GM19240 (cell line): ENCODE measurements at regions not wholly inside any gene's neighbourhood (a gene's known extent, or its start where the extent isn't known, plus 50 kb on each side); places are given as distances from the start of the nearest gene placed in this dataset.
"Not testable (repeated sequence)": the region's sequence is repeated elsewhere in the genome, so short reads cannot be mapped to it uniquely, and the experiment has no call there.

Source experiments
- DNase-seq: peaks from one replicate; pipeline ENCODE4 v3.0.0; 2011; ENCODE audit warnings: low spot score; ENCODE audit not compliant: insufficient read length

DNA sequence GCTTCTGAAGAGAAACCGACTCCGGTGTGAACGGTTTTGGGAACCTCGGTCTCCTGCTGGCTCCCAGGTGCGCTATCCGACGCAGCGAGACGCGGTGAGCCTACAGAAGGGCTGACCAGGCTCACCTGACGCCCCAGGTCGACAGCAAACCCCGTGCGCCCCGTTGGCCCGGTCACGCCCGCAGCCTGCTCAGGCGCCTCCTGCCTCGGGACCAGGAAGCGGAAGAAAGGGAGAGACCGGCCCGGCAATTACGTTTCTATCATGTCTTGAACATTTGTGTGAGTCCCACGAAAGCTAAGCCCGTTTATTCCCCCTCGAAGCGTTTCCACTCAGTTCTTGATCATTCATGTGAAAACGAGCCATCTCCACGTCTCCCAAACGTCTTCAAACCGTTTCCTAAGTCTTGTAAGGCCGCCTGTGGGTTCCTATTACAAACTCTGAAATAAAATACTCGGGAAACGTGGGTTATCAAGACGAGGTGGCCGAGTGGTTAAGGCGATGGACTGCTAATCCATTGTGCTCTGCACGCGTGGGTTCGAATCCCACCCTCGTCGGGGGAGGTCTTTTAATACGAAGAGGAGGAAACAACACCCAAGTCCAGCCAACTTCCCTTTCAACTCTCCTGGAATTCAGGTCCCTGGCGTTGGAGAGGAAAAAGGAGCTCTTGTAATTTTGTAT lies 150.5 kb upstream of the PRSS16 start:
- DNase-seq, result no peak

DNA sequence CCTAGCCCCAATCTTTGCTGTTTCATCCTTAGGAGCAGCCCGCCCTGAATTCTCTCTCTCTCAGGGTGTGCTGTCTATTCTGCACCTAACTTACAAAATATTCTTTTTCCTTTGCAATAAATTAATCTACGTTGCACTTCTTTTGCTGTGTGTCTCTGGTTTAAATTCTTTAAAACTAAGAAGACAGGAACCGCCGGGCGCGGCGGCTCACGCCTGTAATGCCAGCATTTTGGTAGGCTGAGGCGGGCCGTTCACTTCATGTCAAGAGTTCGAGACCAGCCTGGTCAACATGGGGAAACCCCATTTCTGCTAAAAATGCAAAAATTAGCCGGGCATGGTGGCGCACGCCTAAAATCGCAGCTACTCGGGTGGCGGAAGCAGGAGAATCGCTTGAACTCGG lies 148.5 kb upstream of the PRSS16 start:
- no peak for DNase-seq

DNA sequence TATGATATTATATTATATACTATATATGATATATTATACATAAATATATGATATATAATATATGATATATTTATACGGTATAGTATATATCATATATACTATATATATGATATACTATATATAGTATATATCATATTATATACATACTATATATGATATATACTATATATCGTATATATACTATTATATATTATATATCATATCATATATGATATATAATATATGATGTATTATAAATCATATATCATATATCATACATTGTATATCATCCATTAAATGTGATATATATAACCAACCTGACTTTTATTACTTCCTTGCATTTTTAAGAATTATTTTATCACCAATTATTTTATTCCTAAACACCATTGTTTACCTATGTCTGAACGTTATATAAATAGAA lies 146.6 kb upstream of the PRSS16 start:
- DNase-seq, result no peak

DNA sequence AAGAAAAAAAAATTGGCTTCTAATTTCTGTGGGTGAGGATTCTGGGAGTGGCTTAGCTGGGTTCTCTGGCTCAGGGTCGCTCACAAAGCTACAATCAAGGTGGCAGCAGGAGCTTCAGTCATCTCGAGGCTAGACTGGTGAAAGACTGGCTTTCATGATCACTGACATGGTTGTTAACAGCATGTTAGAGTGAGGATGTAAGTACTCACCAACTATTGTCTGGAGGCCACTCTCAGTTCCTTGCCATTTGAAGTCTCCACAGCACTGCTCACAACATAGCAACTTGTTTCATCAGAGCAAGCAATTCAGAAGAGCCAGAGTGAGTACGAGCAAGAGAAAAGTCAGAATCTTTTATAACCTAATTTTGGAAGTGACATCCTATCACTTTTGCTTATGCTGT lies 145.7 kb upstream of the PRSS16 start:
- DNase-seq, result no peak

DNA sequence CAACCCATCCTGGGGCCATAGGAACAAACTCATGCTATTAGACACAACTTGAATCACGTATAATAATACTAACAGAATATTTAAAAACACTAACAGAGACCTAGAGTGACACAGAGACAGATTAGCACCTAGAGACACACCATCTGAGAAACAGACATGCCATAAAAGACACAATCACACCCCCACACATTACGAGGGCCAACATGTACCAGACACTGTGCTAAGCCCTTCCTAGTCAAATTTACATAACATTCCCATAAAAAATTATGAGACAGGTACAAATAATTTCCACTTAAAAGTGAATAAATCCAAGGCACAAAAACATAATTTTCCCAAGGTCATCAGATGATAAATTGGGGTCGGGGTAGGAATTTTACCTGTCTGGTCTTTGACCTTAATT lies 141.1 kb upstream of the PRSS16 start:
- no peak for DNase-seq

DNA sequence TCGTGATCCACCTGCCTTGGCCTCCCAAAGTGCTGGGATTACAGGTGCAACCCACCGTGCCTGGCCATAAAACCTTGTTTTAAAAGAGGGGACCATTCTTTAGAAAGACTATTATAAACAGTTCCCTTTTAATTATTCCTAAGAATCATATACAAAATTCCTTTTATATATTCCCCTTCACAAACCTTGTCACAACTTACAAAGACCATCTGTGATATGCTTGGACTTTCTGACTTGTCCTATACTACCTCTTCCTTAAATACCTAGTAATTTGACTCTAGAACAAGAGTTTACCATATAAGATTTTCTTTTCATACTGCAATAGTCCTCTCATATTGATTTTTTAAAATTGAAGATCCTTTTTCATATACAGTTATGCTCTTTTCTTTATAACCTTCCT lies 135.8 kb upstream of the PRSS16 start:
- DNase-seq, result no peak

DNA sequence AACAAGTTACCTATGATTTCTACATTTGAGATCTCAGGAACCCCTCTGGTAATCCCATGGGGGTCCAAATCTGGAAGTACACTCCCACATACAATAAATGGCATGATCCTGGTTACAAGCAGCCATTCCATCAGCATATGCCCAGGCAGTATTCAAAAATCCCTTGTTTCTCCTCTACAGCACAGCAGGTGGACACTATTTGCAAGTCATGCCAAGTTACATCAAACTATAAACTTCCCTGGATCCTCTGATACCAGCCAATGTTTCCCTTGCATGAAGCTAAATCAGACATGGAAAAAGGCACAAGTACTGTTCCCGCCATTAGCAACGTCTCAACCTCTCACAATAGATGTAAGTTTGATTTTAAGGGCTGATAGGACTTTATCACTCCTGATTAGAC lies 134.5 kb upstream of the PRSS16 start:
- no peak for DNase-seq

DNA sequence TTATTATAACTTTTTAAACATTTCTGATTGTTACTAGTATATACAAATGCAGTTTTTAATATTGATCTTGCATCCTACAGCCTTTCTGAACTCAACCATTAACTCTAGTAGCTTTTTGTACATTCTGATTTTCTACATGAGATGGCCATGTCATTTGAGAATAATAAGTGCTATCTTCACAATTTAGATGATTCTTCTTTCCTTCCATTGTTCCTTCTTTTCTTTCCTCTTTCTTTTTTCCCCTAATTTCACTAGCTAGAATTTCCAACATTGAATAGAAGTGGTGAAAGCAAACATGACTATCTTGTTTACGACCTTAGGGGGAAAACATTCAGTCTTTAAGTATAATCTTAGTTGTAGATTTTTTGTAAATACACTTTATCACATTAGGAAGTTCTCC lies 128.2 kb upstream of the PRSS16 start:
- DNase-seq, result no peak

DNA sequence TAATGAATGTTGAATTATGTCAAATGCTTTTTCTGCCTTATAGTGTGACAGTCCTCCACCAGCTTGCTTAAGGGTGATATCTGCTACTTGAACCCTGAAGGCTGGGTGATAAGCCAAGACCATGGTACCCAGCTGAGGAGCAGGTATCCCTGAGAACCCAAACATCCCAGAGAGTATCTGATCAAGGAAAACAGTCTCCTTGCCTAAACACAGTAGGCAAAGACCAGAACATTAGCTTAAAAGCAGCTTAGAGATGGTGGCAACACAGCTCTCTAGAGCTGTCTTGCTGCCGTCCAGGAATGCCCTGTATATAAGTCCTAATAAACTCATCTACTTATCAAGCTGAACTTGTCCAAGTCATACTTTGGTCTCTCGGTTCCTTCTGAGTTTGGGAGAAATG lies 127.7 kb upstream of the PRSS16 start:
- no peak for DNase-seq

DNA sequence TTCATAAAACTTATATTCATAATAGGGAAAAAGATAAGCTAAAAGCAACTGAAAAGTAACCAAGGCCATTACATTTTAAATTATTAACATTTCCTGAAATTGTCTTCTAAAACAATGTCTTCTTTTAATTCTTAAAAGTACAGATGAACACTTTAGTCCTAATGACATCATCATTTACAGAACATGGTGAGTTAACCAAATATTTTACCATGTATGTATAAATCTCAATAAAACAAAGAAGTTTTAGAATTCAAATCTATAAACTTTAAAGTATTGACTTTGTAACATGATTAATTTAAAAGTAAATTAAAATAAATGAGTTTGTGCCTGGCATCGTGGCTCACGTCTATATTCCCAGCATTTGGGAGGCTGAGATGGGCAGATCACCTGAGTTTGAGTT lies 125.9 kb upstream of the PRSS16 start:
- DNase-seq, result no peak

DNA sequence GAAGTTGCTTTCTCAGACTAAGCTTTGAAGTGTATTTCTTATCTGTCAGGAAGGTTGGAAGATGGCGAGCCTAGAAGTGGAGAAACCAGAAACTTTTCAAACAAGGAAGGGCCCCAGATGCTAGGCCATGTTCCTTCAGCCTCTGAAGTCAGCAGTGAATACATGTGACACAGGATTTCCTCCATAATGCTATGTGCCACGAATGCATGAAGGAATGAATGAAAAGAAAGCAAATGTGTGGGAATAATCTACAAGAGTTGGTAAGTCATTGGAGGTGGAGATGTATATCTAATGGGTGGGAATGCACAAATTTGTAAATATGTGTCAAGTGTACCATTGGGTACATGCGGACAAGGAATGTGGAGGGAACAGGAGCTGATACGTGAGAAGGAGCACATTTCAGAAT lies 123.2 kb upstream of the PRSS16 start:
- no peak for DNase-seq

DNA sequence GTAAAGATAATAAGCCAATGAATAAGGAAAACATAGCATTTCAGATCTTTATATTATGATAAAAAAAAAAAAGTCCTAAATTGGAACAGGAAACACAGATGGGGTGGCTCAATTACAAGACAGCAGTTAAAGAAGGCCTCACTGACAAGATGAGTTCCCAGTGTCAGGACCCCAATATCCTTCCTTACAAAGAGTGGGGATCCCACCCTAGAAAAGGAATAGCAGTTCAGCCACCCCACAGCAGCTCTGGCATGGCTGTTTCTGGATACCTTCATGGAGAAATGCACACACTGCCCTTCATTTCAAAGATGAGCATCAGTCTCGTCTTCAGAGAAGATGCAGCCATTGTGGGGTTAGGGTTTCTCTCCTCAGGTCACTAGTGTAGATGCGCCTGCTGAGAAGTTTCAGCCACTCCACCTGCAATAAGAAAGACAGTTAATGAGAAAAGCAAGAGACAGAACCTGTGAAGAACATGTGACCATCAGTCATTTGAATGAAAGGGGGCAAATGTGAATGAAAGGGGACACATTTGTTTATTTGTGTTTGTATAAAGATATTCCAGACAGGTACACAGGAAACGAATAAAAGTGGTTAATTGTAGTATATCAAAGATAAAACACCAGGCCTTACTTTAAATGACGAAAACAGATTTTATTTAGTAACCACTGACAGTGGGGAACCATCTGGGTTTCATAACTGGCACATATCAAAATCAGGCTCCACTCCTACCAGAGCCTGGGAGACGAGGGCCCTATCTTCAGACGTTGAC lies 121.3 kb upstream of the PRSS16 start:
- no peak for DNase-seq

DNA sequence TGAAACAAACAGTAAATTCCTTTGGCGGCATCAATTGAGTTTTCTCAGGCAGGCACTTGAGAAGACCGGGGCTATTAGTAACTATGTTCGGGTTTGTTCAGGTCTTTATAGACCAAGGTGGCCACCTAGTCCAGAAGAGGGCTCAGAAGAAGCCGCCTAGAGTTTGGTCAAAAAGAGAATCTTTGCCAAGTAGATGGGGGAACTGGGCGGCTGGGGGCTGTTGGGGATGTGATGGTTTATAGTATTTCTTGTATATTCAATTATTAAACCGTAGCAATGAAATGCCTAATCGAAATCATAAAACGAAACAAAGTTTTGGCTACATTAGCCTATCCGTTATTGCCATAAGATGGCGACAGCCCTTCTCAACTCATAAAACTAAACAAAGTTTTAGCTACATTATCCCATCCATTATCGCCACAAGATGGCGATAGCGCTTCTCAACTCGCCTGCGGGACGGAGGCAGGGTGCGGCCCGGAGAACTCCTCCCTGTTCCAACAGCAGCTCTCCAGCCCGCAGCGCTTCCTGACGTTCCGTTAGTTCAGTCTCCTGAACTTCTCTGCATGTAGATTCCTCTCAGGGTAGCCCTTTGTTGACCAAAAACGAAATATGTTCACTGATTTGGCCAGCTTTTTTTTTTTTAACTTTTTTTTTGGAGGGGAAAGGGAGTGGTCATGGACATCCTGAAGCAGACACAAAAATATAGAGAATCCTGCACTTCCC lies 120.5 kb upstream of the PRSS16 start:
- DNase-seq, result no peak

DNA sequence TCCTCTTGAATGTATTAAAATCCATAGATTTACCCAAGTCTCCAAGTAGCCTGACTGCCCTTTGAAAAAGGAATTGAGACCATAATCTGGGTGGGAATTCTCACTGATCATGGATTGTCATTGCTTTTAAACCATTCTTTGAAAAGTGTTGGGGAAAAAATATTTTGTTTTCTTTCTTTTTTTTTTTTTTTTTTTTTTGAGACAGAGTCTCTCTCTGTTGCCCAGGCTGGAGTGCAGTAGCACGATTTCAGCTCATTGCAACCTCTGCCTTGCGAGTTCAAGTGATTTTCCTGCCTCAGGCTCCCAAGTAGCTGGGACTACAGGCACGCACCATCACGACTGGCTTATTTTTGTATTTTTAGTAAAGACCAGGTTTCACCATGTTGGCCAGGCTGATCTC lies 119.6 kb upstream of the PRSS16 start:
- DNase-seq, result not testable (repeated sequence)

DNA sequence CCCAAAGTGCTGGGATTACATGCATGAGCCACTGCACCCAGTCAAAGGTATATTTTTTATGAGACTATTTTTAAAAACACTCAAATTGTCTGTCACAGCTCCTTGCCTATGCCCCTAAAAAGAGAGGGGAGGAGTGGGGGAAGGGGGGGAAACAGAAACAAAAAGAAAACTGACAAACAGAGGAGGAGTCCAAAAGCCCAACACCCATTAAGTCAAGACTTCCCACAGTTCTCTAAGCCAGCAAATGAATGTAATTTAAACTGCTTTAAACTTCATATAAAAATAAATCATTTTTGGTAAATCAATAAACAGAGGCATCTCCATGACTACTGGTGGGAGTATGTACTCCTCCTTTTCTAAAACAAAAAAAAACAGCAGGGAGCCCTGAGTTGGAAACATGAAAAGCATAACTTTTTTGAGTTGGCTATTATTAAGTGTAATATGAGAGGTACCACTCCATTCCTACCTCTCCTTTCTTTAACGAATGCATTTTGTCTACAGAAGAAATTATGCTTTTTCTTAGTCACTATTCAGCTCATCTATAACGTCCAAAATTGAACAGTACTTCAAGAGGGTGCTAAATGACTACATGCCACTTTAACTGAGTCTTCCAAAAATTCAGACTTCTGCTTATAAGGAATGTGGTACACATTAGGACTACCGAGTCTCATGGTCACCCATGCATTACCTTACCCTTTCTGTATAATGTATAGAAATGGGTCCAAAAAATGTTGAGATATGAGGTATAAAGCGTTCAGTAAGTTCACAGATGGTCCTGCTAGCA lies 119.0 kb upstream of the PRSS16 start:
- DNase-seq, result no peak

DNA sequence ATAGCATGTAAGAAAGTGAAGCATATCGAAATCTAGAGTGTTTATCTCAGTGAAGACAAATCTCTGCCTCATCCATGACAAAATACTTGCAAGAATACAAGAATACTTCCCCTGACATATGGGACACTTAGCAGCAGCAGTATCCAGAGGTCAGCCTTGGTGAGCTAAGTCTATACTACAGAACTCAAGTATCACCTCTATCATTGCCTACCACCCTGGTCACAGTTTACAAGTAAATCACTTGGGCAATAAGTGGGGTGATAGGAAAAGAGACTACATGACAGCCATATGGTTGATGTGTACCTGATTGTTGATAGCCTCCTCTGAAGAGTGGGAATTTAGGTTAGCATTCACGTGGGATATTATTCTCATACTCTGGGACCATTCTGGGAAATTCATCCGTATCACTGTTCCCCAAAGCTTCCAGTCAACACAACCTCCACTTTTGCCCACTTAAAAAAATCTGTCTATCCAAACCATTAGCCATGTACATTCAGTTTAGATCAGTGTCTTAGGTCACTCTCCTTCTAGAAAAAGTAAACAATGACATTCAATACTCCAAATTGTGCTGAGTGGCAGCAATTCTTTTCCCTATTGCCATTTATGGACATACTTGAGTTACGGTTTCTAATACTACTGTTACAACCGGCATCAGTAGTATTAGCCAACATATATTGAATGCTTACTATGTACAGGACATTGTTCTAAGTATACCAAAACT lies 118.2 kb upstream of the PRSS16 start:
- no peak for DNase-seq

DNA sequence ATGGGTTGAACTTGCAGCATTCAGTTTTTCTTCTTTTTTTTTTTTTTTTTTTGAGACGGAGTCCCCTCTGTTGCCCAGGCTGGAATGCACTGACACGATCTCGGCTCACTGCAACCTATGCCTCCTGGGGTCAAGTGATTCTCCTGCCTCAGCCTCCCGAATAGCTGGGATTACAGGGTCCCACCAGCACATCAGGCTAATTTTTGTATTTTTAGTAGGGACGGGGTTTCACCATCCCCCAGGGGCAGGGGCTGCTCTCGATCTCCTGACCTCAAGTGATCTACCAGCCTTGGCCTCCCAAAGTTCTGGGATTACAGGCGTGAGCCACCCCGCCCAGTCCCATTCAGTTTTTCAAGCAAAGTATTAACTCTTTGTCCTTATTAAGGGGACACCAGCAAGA lies 117.6 kb upstream of the PRSS16 start:
- DNase-seq, result no peak

DNA sequence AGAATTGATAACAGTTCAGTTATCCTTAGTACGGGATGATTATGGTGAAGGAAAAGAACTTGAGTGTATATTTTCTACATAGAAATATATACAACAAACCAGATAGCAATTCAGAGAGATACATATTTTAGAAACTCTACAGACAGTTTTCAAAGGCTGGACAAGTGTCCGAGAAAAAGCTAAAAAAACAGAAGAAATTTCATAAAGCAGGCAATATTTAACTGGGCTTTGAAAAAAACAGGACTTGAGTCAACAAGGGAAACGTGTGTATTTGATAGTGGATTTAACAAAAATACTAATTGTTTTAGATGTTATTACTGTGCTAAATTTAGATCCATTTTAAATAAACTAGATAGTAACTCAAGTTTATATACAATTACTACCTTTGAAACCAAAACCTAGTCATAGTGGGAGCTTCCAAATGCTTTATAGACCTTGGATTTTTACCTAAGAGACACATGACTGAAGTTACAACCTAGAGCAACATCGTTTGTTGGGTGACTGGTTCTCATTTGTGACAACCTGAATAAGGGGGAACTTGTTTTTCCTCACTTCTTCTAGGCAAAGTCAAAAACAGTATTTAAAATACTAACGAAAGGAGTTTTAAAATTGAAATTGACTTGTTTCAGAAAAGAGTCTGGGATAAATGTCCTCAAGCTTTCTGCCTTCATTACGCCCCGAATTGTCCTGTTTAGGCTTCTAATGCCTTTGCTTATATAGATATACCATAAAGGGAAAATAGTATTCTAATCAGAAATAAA lies 116.7 kb upstream of the PRSS16 start:
- DNase-seq, result no peak

DNA sequence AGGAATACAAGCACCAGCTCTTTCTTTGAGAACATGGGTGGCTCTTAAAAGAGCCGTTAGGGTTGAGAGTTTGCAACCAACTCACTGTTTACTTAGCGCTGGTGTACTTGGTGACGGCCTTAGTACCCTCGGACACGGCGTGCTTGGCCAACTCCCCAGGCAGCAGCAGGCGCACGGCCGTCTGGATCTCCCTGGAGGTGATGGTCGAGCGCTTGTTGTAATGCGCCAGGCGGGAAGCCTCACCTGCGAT lies 115.3 kb upstream of the PRSS16 start:
- not testable (repeated sequence) for DNase-seq

DNA sequence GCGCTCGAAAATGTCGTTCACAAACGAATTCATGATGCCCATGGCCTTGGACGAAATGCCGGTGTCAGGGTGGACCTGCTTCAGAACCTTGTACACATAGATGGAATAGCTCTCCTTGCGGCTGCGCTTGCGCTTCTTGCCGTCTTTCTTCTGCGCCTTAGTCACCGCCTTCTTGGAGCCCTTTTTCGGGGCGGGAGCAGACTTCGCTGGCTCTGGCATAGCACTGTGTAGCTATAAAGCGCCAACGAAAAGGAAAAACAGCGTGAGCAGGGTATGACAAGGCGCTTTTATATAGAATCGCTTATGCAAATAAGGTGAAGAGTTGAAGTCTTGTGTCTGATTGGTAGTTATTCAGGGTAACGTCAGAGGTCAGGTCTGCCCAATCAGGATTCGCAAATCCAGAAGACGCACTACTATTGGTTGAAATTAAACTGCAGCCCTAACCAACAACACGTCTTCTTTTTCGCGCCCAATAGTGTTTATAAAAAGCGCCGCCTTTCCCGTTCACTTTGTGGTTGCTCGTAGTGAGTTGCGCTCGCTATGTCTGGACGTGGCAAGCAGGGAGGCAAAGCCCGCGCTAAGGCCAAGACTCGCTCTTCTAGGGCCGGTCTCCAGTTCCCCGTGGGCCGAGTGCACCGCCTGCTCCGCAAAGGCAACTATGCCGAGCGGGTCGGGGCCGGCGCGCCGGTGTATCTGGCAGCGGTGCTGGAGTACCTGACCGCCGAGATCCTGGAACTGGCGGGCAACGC lies 114.8 kb upstream of the PRSS16 start:
- no peak for DNase-seq
